Thoracic aorta (tissue), 2 donors: ENCODE measurements at regions not wholly inside any gene's neighbourhood (a gene's known extent, or its start where the extent isn't known, plus 50 kb on each side); places are given as distances from the start of the nearest gene placed in this dataset.

Experiments used
- ATAC-seq: fragments of 150-250 bp; one replicate; pipeline ENCODE4 v1.8.0; 2017; ENCODE audit warnings: low read depth; ENCODE audit not compliant: insufficient number of reproducible peaks, low FRiP score
- DNase-seq: peaks from one replicate; pipeline ENCODE4 v3.0.0-alpha.2; 2020; ENCODE audit warnings: low spot score
- H3K27ac ChIP-seq, 2 donors: fragments of 200-600 bp; sonication (generic); 1 replicate in 1 of 2; 2 replicates in 1 of 2; pipeline ENCODE4 v1.5.1; 2016; ENCODE audit warnings: mild to moderate bottlenecking in 2 of 2, moderate library complexity in 2 of 2
- H3K27me3 ChIP-seq: fragments of 200-600 bp; sonication (generic); replicated peaks from 2 replicates; pipeline ENCODE4 v1.6.0; 2016; ENCODE audit warnings: mild to moderate bottlenecking; ENCODE audit not compliant: insufficient read depth
- H3K36me3 ChIP-seq: fragments of 200-600 bp; sonication (generic); one replicate; pipeline ENCODE4 v1.5.1; 2016
- H3K4me1 ChIP-seq, 2 donors: fragments of 200-600 bp; sonication (generic); 1 replicate in 1 of 2; 2 replicates in 1 of 2; pipeline versions ENCODE4 v1.5.1 to v1.6.0; 2016; ENCODE audit warnings: low read depth in 2 of 2, mild to moderate bottlenecking in 1 of 2; ENCODE audit not compliant: control insufficient read depth in 1 of 2
- H3K4me3 ChIP-seq: fragments of 200-600 bp; sonication (generic); 2 replicates; pipeline ENCODE4 v1.5.1; 2016; ENCODE audit warnings: mild to moderate bottlenecking
- H3K9me3 ChIP-seq: fragments of 200-600 bp; sonication (generic); 2 replicates; pipeline ENCODE4 v1.5.1; 2016
- TF ChIP-seq, protein P1 (sequence below): fragments of 200-600 bp; sonication (generic); IDR thresholded peaks from one replicate; pipeline ENCODE4 v1.5.1; 2019; ENCODE audit warnings: antibody characterized with exemption

- Histone ChIP-seq H3K27ac (no peak overlapping the region), H3K36me3 (no peaks in the 10 kb centered on the region), H3K27me3 (no peaks in the 10 kb centered on the region), H3K4me1 (no peaks in the 10 kb centered on the region), H3K9me3 (no peaks in the 10 kb centered on the region), H3K4me3 (no peak overlapping the region)
- ATAC-seq (no peak), DNase-seq (no peak)
- TF ChIP-seq, protein P1, sequence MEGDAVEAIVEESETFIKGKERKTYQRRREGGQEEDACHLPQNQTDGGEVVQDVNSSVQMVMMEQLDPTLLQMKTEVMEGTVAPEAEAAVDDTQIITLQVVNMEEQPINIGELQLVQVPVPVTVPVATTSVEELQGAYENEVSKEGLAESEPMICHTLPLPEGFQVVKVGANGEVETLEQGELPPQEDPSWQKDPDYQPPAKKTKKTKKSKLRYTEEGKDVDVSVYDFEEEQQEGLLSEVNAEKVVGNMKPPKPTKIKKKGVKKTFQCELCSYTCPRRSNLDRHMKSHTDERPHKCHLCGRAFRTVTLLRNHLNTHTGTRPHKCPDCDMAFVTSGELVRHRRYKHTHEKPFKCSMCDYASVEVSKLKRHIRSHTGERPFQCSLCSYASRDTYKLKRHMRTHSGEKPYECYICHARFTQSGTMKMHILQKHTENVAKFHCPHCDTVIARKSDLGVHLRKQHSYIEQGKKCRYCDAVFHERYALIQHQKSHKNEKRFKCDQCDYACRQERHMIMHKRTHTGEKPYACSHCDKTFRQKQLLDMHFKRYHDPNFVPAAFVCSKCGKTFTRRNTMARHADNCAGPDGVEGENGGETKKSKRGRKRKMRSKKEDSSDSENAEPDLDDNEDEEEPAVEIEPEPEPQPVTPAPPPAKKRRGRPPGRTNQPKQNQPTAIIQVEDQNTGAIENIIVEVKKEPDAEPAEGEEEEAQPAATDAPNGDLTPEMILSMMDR: no peak
Observed at GRCh38 chr11:116263019-116263418, 509.8 kb downstream of the BUD13 start.

DNA sequence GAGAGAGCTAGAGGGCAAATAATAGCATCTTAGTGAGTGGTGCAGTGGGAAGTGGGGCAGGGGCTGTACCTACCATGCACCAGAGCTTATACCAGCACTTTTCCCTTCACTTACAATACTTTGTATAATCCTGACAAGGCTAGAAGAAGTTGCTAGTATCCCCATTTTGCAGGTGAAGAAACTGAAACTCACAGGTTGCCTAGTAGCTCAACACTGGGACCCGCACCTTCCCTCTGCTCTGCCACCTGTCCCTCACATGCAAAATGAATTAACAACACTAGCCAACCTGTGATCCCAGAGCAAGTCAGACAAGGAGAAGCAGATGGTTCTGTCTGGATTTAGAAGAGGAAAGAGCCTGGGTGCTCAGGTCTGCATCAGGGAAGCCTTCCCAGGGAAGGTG, 510.4 kb downstream of the BUD13 start:
- H3K27ac ChIP-seq: no peak overlapping the region
- H3K4me3 ChIP-seq: no peak overlapping the region
- H3K9me3 ChIP-seq: no peaks in the 10 kb centered on the region
- H3K36me3 ChIP-seq: no peaks in the 10 kb centered on the region
- no peaks in the 10 kb centered on the region for H3K27me3 ChIP-seq
- H3K4me1 ChIP-seq: no peaks in the 10 kb centered on the region
- ATAC-seq (no peak), DNase-seq (no peak)
- TF ChIP-seq, protein P1: no peak

DNA sequence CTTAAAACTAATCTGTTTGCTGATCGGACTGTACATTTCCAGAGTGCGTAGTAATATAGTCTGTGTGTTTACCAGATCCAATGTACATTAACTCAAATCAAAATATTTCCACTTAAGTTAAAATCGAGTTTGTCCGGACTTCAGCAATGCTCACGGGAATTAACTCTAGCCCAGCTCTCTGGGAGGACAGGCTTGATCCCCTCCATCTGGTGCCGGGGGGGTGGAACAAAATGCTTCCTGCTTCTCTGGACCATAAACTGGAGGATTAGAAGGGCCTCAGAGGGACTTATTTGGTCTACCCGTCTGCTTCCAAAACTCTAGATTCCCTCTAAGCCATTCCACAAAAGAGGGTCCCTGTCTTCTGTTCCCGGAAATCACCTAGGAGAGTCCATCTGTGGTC, 511.2 kb downstream of the BUD13 start:
- Histone ChIP-seq H3K4me3 (no peak overlapping the region), H3K4me1 (no peaks in the 10 kb centered on the region), H3K36me3 (no peaks in the 10 kb centered on the region), H3K9me3 (no peaks in the 10 kb centered on the region), H3K27ac (no peak overlapping the region), H3K27me3 (no peaks in the 10 kb centered on the region)
- ATAC-seq (no peak), DNase-seq (no peak)
- TF ChIP-seq, protein P1: no peak

DNA sequence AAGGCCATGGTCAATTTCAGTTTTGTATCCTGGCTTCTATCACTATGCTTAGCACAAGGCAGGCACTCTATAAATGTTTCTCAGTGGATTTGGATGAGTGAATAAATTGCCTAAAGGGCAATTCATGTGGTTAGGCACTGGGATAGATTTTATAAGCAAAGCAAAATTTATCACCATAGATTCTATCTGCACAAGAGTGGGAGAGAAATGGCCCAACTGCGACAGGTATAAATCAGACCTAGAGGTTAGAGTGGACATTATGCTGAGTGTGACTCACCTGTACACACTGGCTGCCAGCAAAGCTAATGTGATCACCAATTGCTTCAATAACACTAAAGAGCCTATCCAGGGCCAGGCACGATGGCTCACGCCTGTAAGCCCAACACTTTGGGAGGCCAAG, 514.0 kb downstream of the BUD13 start:
- Histone ChIP-seq H3K27ac (no peak overlapping the region), H3K4me1 (no peaks in the 10 kb centered on the region), H3K9me3 (no peaks in the 10 kb centered on the region), H3K27me3 (no peaks in the 10 kb centered on the region), H3K36me3 (no peaks in the 10 kb centered on the region), H3K4me3 (no peak overlapping the region)
- ATAC-seq (no peak), DNase-seq (no peak)
- TF ChIP-seq, protein P1: no peak

- H3K27ac ChIP-seq: no peak overlapping the region
- no peak for DNase-seq
Observed at GRCh38 chr11:116257883-116258282, 514.9 kb downstream of the BUD13 start.

More at GRCh38 chr11:116257883-116258282, 514.9 kb downstream of the BUD13 start:
- Histone ChIP-seq H3K9me3 (no peaks in the 10 kb centered on the region), H3K36me3 (no peaks in the 10 kb centered on the region), H3K27me3 (no peaks in the 10 kb centered on the region), H3K4me1 (no peaks in the 10 kb centered on the region), H3K4me3 (no peak overlapping the region)
- ATAC-seq: no peak
- TF ChIP-seq, protein P1: no peak
